OCI-LY7 (cell line): ENCODE measurements at regions not wholly inside any gene's neighbourhood (a gene's known extent, or its start where the extent isn't known, plus 50 kb on each side); places are given as distances from the start of the nearest gene placed in this dataset.

Source experiments
- CTCF ChIP-seq: fragments of 200-600 bp; sonication (generic); conservative IDR thresholded peaks from 2 replicates; pipeline ENCODE4 v1.5.1; 2014; ENCODE audit warnings: mild to moderate bottlenecking, antibody characterized with exemption, low read length, moderate library complexity, mixed read lengths
- EZH2phosphoT487 ChIP-seq: fragments of 200-600 bp; sonication (generic); IDR thresholded peaks from 2 replicates; pipeline ENCODE4 v1.6.1; 2018; ENCODE audit warnings: low read depth, borderline replicate concordance, mild to moderate bottlenecking, mixed run types, antibody characterized with exemption, low read length, moderate library complexity, mixed read lengths

DNA sequence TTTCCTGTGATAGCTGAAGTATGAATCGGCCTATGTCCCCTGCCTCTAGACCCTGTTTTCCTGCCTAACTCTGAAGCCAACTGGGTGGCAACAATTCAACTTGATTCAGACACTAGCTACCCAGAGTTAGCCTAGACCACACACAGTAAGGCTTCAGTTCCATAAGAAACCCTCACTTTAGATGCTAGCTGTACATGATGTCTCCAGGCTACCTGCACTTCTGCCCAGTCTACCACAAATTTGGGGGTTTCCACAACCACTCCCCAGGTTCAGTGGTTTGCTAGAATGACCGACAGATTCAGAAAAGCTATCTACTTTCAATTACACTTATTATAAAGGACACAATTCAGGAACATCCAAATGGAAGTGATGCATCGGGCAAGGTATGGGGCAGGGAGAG lies 119.4 kb upstream of the VLDLR start:
- TF ChIP-seq CTCF (no peak), EZH2phosphoT487 (no peak)
